ENCODE measurements at regions not wholly inside any gene's neighbourhood (a gene's known extent, or its start where the extent isn't known, plus 50 kb on each side); places are given as distances from the start of the nearest gene placed in this dataset.

GRCh38 chr18:40382197-40382596, 1572.8 kb upstream of the PIK3C3 start (continued):
- TF ChIP-seq SUPT20H (IDR thresholded peaks at IDR 0.05; ENCODE audit: borderline replicate concordance, control insufficient read depth, low read depth, low read length) (no peak), SKIL (IDR thresholded peaks at IDR 0.05; ENCODE audit: low read depth, poor library complexity, severe bottlenecking) (no peak), TAF1 (IDR thresholded peaks at IDR 0.05; ENCODE audit: borderline replicate concordance, low read depth, low read length) (no peak)
- TF ChIP-seq, protein P1, sequence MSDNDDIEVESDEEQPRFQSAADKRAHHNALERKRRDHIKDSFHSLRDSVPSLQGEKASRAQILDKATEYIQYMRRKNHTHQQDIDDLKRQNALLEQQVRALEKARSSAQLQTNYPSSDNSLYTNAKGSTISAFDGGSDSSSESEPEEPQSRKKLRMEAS (IDR thresholded peaks at IDR 0.05; ENCODE audit: low read depth, low read length), result no peak

DNA sequence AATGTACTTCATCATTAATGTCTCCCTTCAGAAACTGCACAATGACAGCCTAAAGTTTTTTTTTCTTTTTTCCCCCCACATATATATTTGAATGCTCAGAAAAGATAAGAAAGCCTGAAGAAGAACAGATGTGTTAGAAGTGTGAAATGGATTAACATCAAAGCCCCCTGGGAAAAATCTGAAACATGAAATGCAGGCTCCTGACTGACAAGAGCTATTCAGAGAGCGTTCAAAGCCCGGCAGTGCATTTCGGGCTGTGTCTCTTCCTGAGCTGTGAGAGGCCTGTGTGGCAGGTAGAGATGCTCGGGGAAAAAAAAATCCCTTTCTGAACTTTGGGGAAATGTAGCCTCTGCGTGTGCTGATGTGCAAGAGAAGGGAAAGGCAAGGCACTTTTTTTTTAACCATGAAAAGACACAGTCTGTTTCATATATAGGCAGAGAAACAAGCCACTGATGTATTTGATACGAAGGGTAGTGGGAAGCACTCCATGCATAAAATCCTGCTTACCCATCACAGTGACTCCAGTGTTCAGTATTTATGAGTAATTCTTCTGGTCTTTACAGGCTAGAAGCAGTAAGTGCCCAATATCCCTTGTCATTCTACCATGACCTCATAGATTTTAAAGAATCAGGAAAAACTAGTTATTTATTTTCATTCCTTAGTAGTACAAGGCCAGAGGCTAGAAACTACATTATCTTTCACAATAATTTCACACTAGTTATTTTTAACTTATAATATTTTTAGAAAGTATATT, 1574.2 kb upstream of the PIK3C3 start:
- no TSS peak for BruUV-seq (replicated peaks)
- H3K27me3 ChIP-seq (replicated peaks in 1 of 2; ENCODE audit: control insufficient read depth in 2 of 2, insufficient read depth in 2 of 2, low read length in 1 of 2), result no peaks in the 10 kb centered on the region
- no peaks in the 10 kb centered on the region for H3K9me3 ChIP-seq (replicated peaks; ENCODE audit: control insufficient read depth, insufficient read depth, low read length)
- ChIA-PET SMC1A (ENCODE audit: uncharacterized antibody, unreplicated experiment) (no interaction called here), CTCF (interaction anchor here (0.6 kb wide), 1 partner anchor 287 kb away, joined by 3 read pairs; no protein-coding TSS in a partner anchor), POLR2A (no interaction called here), RAD21 (ENCODE audit: unreplicated experiment) (no interaction called here)
- no peak overlapping the region for H3K4me2 ChIP-seq (ENCODE audit: control insufficient read depth, insufficient read depth)
- ATAC-seq, result no peak
- no peaks in the 10 kb centered on the region for H4K20me1 ChIP-seq (ENCODE audit: control insufficient read depth, insufficient read depth)
- H3K79me2 ChIP-seq (ENCODE audit: control insufficient read depth, insufficient read depth, low read length), result no peaks in the 10 kb centered on the region
- H3K27ac ChIP-seq (ENCODE audit: control insufficient read depth, insufficient read depth), result no peak overlapping the region
- no peaks in the 10 kb centered on the region for H3K4me1 ChIP-seq (ENCODE audit: control insufficient read depth, insufficient read depth, low read length)
- FAIRE-seq, result no peak
- 10% methylated on average over 6 of the region's 6 CpGs for WGBS (ENCODE audit: insufficient coverage, insufficient replicate concordance, low lambda C conversion rate, missing lambda C conversion rate)
- no peak for DNase-seq (ENCODE audit: low read depth, low spot score)
- intact Hi-C loops (cut with micrococcal nuclease; ENCODE audit: unreplicated experiment), result no loop called here
- H3K36me3 ChIP-seq (ENCODE audit: control insufficient read depth in 2 of 2, insufficient read depth in 2 of 2, low read length in 1 of 2), result no peaks in the 10 kb centered on the region
- no peak overlapping the region for H3K9ac ChIP-seq (ENCODE audit: control insufficient read depth, insufficient read depth, low read length)
- no peak overlapping the region for H2AFZ ChIP-seq (ENCODE audit: control insufficient read depth, low read depth, low read length)
- H3K4me3 ChIP-seq, result no peak overlapping the region
- in situ Hi-C loops (cut with MboI), result no loop called here
- TF ChIP-seq YBX1 (IDR thresholded peaks at IDR 0.05) (no peak), BMI1 (IDR thresholded peaks at IDR 0.05; ENCODE audit: borderline replicate concordance) (no peak), EZH2 (IDR thresholded peaks at IDR 0.05; ENCODE audit: borderline replicate concordance, control insufficient read depth, low read depth, low read length) (no peak), EP300 (IDR thresholded peaks at IDR 0.05; ENCODE audit: borderline replicate concordance in 1 of 2, control insufficient read depth in 1 of 2, low read depth in 2 of 2, low read length in 2 of 2) (no peak), NR2C1 (IDR thresholded peaks at IDR 0.05) (no peak), PML (IDR thresholded peaks at IDR 0.05; ENCODE audit: low read length) (no peak), KDM1A (IDR thresholded peaks at IDR 0.05; ENCODE audit: borderline replicate concordance) (no peak), IKZF1 (conservative IDR thresholded peaks at IDR 0.05) (no peak), MEF2B (IDR thresholded peaks at IDR 0.05; ENCODE audit: partially characterized antibody, poor library complexity, severe bottlenecking) (no peak), REST (IDR thresholded peaks at IDR 0.05; ENCODE audit: low read depth, low read length) (no peak), ATF7 (IDR thresholded peaks at IDR 0.05; ENCODE audit: low read depth) (no peak), SRF (IDR thresholded peaks at IDR 0.05; ENCODE audit: low read depth in 2 of 2, low read length in 2 of 2) (no peak)
- TF ChIP-seq, protein P1 (IDR thresholded peaks at IDR 0.05; ENCODE audit: low read depth, low read length), result no peak

Data from GM12878 (cell line).